GM18498 (cell line): ENCODE measurements at regions not wholly inside any gene's neighbourhood (a gene's known extent, or its start where the extent isn't known, plus 50 kb on each side); places are given as distances from the start of the nearest gene placed in this dataset.

ENCODE experiments used
- ATAC-seq: cut with Tn5 transposase; IDR thresholded peaks from one replicate; pipeline ENCODE4 v1.9.1; 2021; ENCODE audit warnings: mild to moderate bottlenecking, moderate library complexity; ENCODE audit not compliant: unreplicated experiment

- no peak for ATAC-seq
Measured at GRCh38 chr5:133697536-133698258, 85.4 kb upstream of the FSTL4 start.

- ATAC-seq: no peak
Measured at GRCh38 chr5:133696782-133697507, 84.6 kb upstream of the FSTL4 start.

GRCh38 chr5:133696006-133696584 lies 83.8 kb upstream of the FSTL4 start:
- no peak for ATAC-seq

GRCh38 chr5:133694181-133694831 lies 82.0 kb upstream of the FSTL4 start:
- ATAC-seq: no peak

DNA sequence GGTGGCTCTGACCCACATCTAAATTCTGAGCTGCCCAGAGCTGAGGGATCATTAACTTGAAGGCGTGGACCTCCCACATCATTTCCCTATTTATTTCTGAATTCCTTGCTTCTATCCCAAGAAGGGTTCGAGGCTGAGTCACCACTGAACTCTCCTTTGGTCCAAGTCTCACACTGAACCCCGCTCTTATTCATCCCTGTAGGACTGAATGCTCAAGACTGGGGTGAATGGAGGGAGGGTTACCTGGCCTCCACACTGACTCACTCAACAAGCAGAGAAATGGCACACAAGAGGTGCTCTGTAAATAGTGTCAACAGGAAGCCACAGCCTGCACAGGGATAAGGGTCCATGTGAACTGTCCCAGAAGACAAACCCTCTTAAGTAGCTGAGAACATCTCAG lies 79.1 kb upstream of the FSTL4 start:
- no peak for ATAC-seq

- ATAC-seq: no peak
Measured at GRCh38 chr5:133690746-133691145, 78.4 kb upstream of the FSTL4 start.

- no peak for ATAC-seq
Measured at GRCh38 chr5:133688391-133688790, 76.0 kb upstream of the FSTL4 start.

DNA sequence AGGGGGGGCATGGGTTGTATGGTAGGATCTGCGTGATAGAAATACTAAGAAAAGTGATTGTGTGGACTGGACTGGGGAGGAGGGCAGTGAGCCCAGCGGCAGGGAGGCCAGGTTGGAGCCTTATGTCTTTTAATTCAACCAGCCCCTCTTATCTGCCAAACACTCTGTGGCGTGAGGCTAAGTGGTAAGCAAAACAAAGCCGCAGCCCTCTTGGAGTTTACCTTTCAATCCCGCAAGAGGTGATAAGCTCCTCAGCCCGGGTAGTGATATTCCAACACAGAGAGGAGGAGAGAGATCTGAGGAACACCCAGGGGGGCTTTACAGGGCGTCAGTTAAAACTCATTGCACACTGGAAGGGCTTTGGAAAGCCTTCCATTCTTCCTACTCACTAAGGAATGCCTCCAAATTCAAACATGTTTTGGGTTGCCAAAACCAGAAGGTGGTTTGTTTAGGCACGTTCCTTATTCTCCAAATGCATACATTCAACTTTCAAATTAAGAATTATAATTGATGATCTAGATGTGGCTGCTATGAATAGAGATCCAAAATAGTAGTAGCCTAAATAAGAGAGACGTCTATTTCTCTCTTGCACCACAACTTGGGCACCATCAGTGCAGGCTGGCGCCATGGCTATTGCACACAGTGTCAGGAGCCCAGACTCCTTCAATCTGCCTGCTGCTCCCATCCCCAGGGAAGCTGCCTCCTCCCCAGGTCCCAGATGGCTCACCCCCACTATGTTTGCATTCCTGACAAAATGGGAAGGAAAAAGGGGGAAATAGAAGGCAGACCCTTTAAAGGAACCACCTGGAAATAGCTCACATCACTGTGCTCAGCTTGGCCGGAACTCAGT lies 75.1 kb upstream of the FSTL4 start:
- no peak for ATAC-seq

DNA sequence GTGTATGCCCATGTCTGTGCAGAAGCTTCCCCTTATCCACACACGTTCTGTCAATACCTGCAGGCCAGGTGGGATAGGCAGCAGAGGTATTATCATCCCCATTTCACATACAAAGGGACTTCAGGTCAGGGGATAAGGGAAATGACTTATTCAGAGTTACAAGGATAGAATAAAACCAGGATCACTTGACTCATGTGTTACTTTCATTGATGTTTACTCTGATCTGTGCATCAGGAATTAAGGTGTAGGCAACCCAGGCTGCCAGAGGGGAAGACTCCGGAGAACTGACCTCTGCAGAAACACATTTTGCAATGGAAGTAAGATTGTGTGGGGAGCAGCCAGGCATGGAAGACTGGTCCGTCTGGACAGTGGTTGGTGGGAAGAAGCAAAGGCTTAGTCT lies 74.2 kb upstream of the FSTL4 start:
- ATAC-seq: no peak

GRCh38 chr5:133685402-133686018 lies 73.2 kb upstream of the FSTL4 start:
- ATAC-seq: no peak

GRCh38 chr5:133683646-133684596 lies 71.6 kb upstream of the FSTL4 start:
- ATAC-seq: no peak

DNA sequence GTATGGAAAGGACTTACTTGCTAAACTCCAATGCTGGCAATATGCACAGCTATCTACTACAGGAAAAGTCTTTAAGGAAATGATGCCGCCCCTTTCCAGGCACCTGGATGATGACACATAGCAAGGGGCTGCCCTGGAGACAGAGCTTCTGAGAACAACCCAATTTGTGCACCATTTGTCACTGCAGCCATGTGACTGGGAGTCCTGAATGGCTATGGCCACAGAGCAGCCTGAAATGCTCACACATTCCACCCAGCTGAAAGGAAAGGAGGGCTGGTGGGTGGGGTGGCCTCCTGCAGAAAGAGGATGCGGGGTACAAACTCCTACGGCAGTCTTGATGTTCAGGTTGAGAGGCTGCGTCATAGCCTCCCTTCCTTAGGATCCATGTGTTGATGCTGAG lies 70.1 kb upstream of the FSTL4 start:
- ATAC-seq: no peak

DNA sequence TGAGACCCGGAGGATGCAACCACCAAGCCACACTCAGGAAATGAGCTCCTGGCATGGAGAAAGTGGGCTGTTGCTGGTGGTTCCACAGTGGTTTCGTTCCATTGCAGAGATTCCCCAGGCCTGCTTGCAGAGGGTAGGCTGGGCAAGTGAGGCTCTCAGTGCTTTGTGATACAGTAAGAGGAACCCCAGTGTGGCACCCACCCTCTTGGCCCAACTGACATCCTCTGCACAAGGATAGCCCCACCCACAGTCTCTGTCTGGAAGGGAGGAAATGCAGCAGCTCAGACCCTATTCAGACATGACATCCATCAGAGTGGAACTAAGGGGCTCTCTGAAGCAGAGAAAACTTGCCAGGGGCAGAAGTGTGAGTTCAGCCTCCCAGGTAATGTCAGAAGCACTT lies 69.6 kb upstream of the FSTL4 start:
- no peak for ATAC-seq

- ATAC-seq: no peak
Measured at GRCh38 chr5:133680830-133681565, 68.7 kb upstream of the FSTL4 start.

GRCh38 chr5:133679534-133679933 lies 67.2 kb upstream of the FSTL4 start:
- ATAC-seq: no peak

- ATAC-seq: no peak
Measured at GRCh38 chr5:133675376-133676154, 63.2 kb upstream of the FSTL4 start.

- no peak for ATAC-seq
Measured at GRCh38 chr5:133670336-133670735, 58.0 kb upstream of the FSTL4 start.

DNA sequence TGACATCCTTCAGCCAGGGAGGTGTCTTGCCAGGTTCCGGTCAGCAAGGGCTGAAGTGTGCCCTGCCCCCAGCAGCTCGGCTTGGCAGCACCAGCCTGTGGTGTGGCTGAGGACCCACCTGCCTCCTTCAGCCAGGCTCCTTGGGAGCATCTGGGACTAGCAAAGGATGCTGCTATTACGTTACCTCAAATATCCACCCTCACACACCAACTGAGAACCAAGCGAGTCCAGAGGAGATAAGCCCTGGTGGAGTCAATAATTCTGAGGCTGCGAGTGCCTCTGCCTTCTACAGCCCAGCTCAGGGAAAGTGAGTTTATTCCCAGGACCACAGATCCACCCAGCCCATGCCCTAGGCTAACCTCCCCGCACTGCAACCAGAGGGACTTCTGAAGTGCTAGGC lies 57.1 kb upstream of the FSTL4 start:
- ATAC-seq: no peak
